ENCODE measurements at regions not wholly inside any gene's neighbourhood (a gene's known extent, or its start where the extent isn't known, plus 50 kb on each side); places are given as distances from the start of the nearest gene placed in this dataset.
"Not testable (repeated sequence)": the region's sequence is repeated elsewhere in the genome, so short reads cannot be mapped to it uniquely, and the experiment has no call there.

- no peak for DNase-seq
Observed at GRCh38 chr9:90112788-90113187, 508.0 kb downstream of the GADD45G start.

GRCh38 chr9:90114641-90115425 is 510.0 kb downstream of the GADD45G start:
- no peak for DNase-seq

GRCh38 chr9:90121762-90122161 is 517.0 kb downstream of the GADD45G start:
- no peak for DNase-seq

GRCh38 chr9:90124961-90125360 is 517.7 kb downstream of the DIRAS2 start:
- peak; percentile 35 to 94 (median 73) for DNase-seq

GRCh38 chr9:90127923-90128322 is 514.7 kb downstream of the DIRAS2 start:
- DNase-seq, result no peak

- no peak for DNase-seq
Observed at GRCh38 chr9:90128587-90129190, 513.9 kb downstream of the DIRAS2 start.

- no peak for DNase-seq
Observed at GRCh38 chr9:90129446-90129845, 513.2 kb downstream of the DIRAS2 start.

- no peak for DNase-seq
Observed at GRCh38 chr9:90131568-90131967, 511.1 kb downstream of the DIRAS2 start.

- DNase-seq, result no peak
Observed at GRCh38 chr9:90132866-90133265, 509.8 kb downstream of the DIRAS2 start.

- peak in 1 of 3 experiments; percentile 21 for DNase-seq
Observed at GRCh38 chr9:90137801-90138200, 504.8 kb downstream of the DIRAS2 start.

GRCh38 chr9:90140131-90140818 is 502.3 kb downstream of the DIRAS2 start:
- no peak for DNase-seq

GRCh38 chr9:90141723-90142122 is 500.9 kb downstream of the DIRAS2 start:
- DNase-seq, result peak in 2 of 3 experiments; percentile 19 to 70

GRCh38 chr9:90142580-90142979 is 500.0 kb downstream of the DIRAS2 start:
- DNase-seq, result peak; percentile 59 to 90 (median 70)

- no peak for DNase-seq
Observed at GRCh38 chr9:90147426-90147825, 495.2 kb downstream of the DIRAS2 start.

GRCh38 chr9:90156318-90156717 is 486.3 kb downstream of the DIRAS2 start:
- no peak for DNase-seq

- no peak for DNase-seq
Observed at GRCh38 chr9:90162326-90162725, 480.3 kb downstream of the DIRAS2 start.

GRCh38 chr9:90162819-90163218 is 479.8 kb downstream of the DIRAS2 start:
- DNase-seq, result no peak

GRCh38 chr9:90165281-90165680 is 477.3 kb downstream of the DIRAS2 start:
- no peak for DNase-seq

- not testable (repeated sequence) for DNase-seq
Observed at GRCh38 chr9:90166374-90166773, 476.2 kb downstream of the DIRAS2 start.

GRCh38 chr9:90167914-90168313 is 474.7 kb downstream of the DIRAS2 start:
- peak in 2 of 3 experiments; percentile 9 to 46 for DNase-seq

GRCh38 chr9:90169490-90169889 is 473.1 kb downstream of the DIRAS2 start:
- peak in 2 of 3 experiments; percentile 34 to 78 for DNase-seq

- DNase-seq, result not testable (repeated sequence)
Observed at GRCh38 chr9:90173935-90174334, 468.7 kb downstream of the DIRAS2 start.

GRCh38 chr9:90174346-90174745 is 468.3 kb downstream of the DIRAS2 start:
- not testable (repeated sequence) for DNase-seq

- DNase-seq, result no peak
Observed at GRCh38 chr9:90175257-90175656, 467.4 kb downstream of the DIRAS2 start.

Data from NCI-H1417 (cell line).